ENCODE measurements at regions not wholly inside any gene's neighbourhood (a gene's known extent, or its start where the extent isn't known, plus 50 kb on each side); places are given as distances from the start of the nearest gene placed in this dataset.

GRCh38 chr14:76643887-76644286 lies 117.4 kb upstream of the VASH1 start:
- Histone ChIP-seq H3K9me3 (ENCODE audit: low read depth, low read length, poor library complexity, severe bottlenecking) (no peaks in the 10 kb centered on the region), H3K4me1 (ENCODE audit: insufficient read depth, low read length, poor library complexity, severe bottlenecking) (peaks cover 12% of the 10 kb centered on the region), H3K4me3 (ENCODE audit: low read depth, low read length, poor library complexity, severe bottlenecking) (no peak overlapping the region), H3K27ac (ENCODE audit: low read depth, low read length, poor library complexity, severe bottlenecking) (no peak overlapping the region), H3K36me3 (ENCODE audit: insufficient read depth, low read length, poor library complexity, severe bottlenecking) (no peaks in the 10 kb centered on the region), H3K27me3 (replicated peaks; ENCODE audit: insufficient read depth, low read depth, low read length, poor library complexity) (no peaks in the 10 kb centered on the region)
- ChIA-PET CTCF (no interaction called here), POLR2A (ENCODE audit: low non-redundant PET) (no interaction called here)
- TF ChIP-seq CTCF (conservative IDR thresholded peaks at IDR 0.05; ENCODE audit: low read depth, low read length) (no peak), EZH2 (IDR thresholded peaks at IDR 0.05; ENCODE audit: borderline replicate concordance, low read depth, low read length, poor library complexity, severe bottlenecking) (no peak)
- BruUV-seq (replicated peaks) = no TSS peak
- intact Hi-C loops (cut with micrococcal nuclease; ENCODE audit: unreplicated experiment) = loop anchor here (2.0 kb wide), 3 partner anchors 129 to 935 kb away; no protein-coding TSS in a partner anchor
- no peak for DNase-seq (ENCODE audit: low spot score)

DNA sequence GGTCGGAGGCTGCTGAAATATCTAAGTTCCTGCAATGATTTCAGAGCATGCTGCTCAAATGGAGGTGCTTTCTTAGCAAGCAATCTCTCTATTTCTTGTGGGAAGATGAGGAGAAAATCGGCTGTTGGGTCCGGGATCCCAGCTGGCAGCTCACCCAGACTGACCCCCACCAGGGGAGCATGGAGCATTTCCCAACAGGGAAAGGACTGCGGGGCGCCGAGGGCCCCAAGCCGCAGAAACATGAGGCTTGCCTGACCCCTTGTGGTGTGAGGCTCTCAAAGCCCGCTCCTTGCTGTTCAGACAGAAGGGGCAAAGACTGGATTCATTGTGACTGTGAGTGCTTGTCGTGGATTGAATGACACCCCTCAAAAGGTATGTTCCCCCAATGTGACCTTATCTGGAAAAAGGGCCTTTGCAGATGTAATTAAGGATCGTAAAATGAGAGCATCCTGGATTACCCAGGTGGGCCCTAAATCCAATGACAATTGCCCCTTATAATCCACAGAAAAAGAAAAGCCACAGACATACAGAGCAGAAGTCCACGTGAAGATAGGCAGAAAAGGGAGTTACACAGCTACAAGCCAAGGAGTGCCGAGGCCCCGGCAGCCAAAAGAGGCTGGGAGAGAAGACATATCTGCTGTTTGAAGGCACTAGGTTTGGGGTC lies 116.3 kb upstream of the VASH1 start:
- H3K36me3 ChIP-seq (ENCODE audit: insufficient read depth, low read length, poor library complexity, severe bottlenecking) = no peaks in the 10 kb centered on the region
- no TSS peak for BruUV-seq (replicated peaks)
- TF ChIP-seq EZH2 (IDR thresholded peaks at IDR 0.05; ENCODE audit: borderline replicate concordance, low read depth, low read length, poor library complexity, severe bottlenecking) = no peak
- peak; percentile 84 for TF ChIP-seq CTCF (conservative IDR thresholded peaks at IDR 0.05; ENCODE audit: low read depth, low read length)
- no peaks in the 10 kb centered on the region for H3K27me3 ChIP-seq (replicated peaks; ENCODE audit: insufficient read depth, low read depth, low read length, poor library complexity)
- no peaks in the 10 kb centered on the region for H3K9me3 ChIP-seq (ENCODE audit: low read depth, low read length, poor library complexity, severe bottlenecking)
- H3K4me3 ChIP-seq (ENCODE audit: low read depth, low read length, poor library complexity, severe bottlenecking) = no peak overlapping the region
- DNase-seq (ENCODE audit: low spot score) = peak; percentile 77
- intact Hi-C loops (cut with micrococcal nuclease; ENCODE audit: unreplicated experiment) = loop anchor here (1.0 to 5.0 kb wide), 5 partner anchors 130 to 936 kb away; no protein-coding TSS in a partner anchor
- POLR2A ChIA-PET (ENCODE audit: low non-redundant PET) = no interaction called here
- CTCF ChIA-PET = interaction anchor here (1.2 kb wide), 1 partner anchor 594 kb away, joined by 3 read pairs; no protein-coding TSS in a partner anchor
- H3K27ac ChIP-seq (ENCODE audit: low read depth, low read length, poor library complexity, severe bottlenecking) = no peak overlapping the region
- peaks cover 12% of the 10 kb centered on the region for H3K4me1 ChIP-seq (ENCODE audit: insufficient read depth, low read length, poor library complexity, severe bottlenecking)

- no peak overlapping the region for H3K4me3 ChIP-seq (ENCODE audit: low read depth, low read length, poor library complexity, severe bottlenecking)
- H3K36me3 ChIP-seq (ENCODE audit: insufficient read depth, low read length, poor library complexity, severe bottlenecking) = no peaks in the 10 kb centered on the region
- intact Hi-C loops (cut with micrococcal nuclease; ENCODE audit: unreplicated experiment) = loop anchor here (5.0 kb wide), 1 partner anchor 190 kb away; no protein-coding TSS in a partner anchor
- POLR2A ChIA-PET (ENCODE audit: low non-redundant PET) = no interaction called here
- H3K27me3 ChIP-seq (replicated peaks; ENCODE audit: insufficient read depth, low read depth, low read length, poor library complexity) = no peaks in the 10 kb centered on the region
- H3K9me3 ChIP-seq (ENCODE audit: low read depth, low read length, poor library complexity, severe bottlenecking) = no peaks in the 10 kb centered on the region
- peaks cover 12% of the 10 kb centered on the region for H3K4me1 ChIP-seq (ENCODE audit: insufficient read depth, low read length, poor library complexity, severe bottlenecking)
- H3K27ac ChIP-seq (ENCODE audit: low read depth, low read length, poor library complexity, severe bottlenecking) = no peak overlapping the region
- peak; percentile 72 for DNase-seq (ENCODE audit: low spot score)
- CTCF ChIA-PET = interaction anchor here (0.6 to 0.9 kb wide), 3 partner anchors 11 to 189 kb away, joined by 3 to 4 read pairs (median 3); no protein-coding TSS in a partner anchor
- no TSS peak for BruUV-seq (replicated peaks)
- TF ChIP-seq EZH2 (IDR thresholded peaks at IDR 0.05; ENCODE audit: borderline replicate concordance, low read depth, low read length, poor library complexity, severe bottlenecking) (no peak), CTCF (conservative IDR thresholded peaks at IDR 0.05; ENCODE audit: low read depth, low read length) (peak; percentile 89)
Measured at GRCh38 chr14:76647697-76648298, 113.5 kb upstream of the VASH1 start.
